OCI-LY1 (cell line): ENCODE measurements at regions not wholly inside any gene's neighbourhood (a gene's known extent, or its start where the extent isn't known, plus 50 kb on each side); places are given as distances from the start of the nearest gene placed in this dataset.
"Not testable (repeated sequence)": the region's sequence is repeated elsewhere in the genome, so short reads cannot be mapped to it uniquely, and the experiment has no call there.

ENCODE experiments used
- H2AFZ ChIP-seq: fragments of 200-600 bp; sonication (generic), shearing (Covaris generic); 2 replicates; pipeline ENCODE4 v1.6.0; 2014; ENCODE audit warnings: antibody characterized with exemption, mild to moderate bottlenecking, low read length
- H3F3A ChIP-seq: fragments of 200-600 bp; sonication (generic), shearing (Covaris generic); 2 replicates; pipeline ENCODE4 v1.6.0; 2014; ENCODE audit warnings: mild to moderate bottlenecking, antibody characterized with exemption, low read length, moderate library complexity; ENCODE audit not compliant: insufficient read depth
- H3K27ac ChIP-seq: fragments of 200-600 bp; sonication (generic); 2 replicates; pipeline ENCODE4 v1.5.1; 2014; ENCODE audit warnings: low read length, mixed run types, mild to moderate bottlenecking, low read depth; ENCODE audit not compliant: poor library complexity, severe bottlenecking
- H3K27me3 ChIP-seq: fragments of 200-600 bp; sonication (generic); 2 replicates; pipeline ENCODE4 v1.6.0; 2014; ENCODE audit warnings: antibody characterized with exemption, mild to moderate bottlenecking, low read length, moderate library complexity; ENCODE audit not compliant: insufficient read depth
- H3K36me3 ChIP-seq: fragments of 200-600 bp; sonication (generic); 2 replicates; pipeline ENCODE4 v1.6.1; 2014; ENCODE audit warnings: mild to moderate bottlenecking, antibody characterized with exemption, low read length, moderate library complexity, mixed read lengths; ENCODE audit not compliant: insufficient read depth
- H3K4me1 ChIP-seq: fragments of 200-600 bp; sonication (generic); 2 replicates; pipeline ENCODE4 v1.5.1; 2014; ENCODE audit warnings: mild to moderate bottlenecking, low read length, moderate library complexity; ENCODE audit not compliant: insufficient read depth, severe bottlenecking
- H3K4me2 ChIP-seq: fragments of 200-600 bp; sonication (generic), shearing (Covaris generic); 2 replicates; pipeline ENCODE4 v1.6.1; 2014; ENCODE audit warnings: low read length
- H3K4me3 ChIP-seq: fragments of 200-600 bp; sonication (generic); 2 replicates; pipeline ENCODE4 v1.5.1; 2014; ENCODE audit warnings: low read length, low read depth, mild to moderate bottlenecking, mixed read lengths; ENCODE audit not compliant: poor library complexity, severe bottlenecking
- H3K79me2 ChIP-seq: fragments of 200-600 bp; shearing (Covaris generic); 2 replicates; pipeline ENCODE4 v1.6.1; 2016; ENCODE audit warnings: mixed run types, low read length, mixed read lengths; ENCODE audit not compliant: insufficient read depth
- H3K9ac ChIP-seq: fragments of 200-600 bp; sonication (generic), shearing (Covaris generic); 2 replicates; pipeline ENCODE4 v1.6.1; 2014; ENCODE audit warnings: mild to moderate bottlenecking, low read length, mixed read lengths
- H3K9me2 ChIP-seq: fragments of 200-600 bp; sonication (generic), shearing (Covaris generic); 2 replicates; pipeline ENCODE4 v1.6.1; 2014; ENCODE audit warnings: low read depth, mild to moderate bottlenecking, low read length, mixed read lengths
- H3K9me3 ChIP-seq: fragments of 200-600 bp; shearing (Covaris generic); 2 replicates; pipeline ENCODE4 v1.6.1; 2014; ENCODE audit warnings: low read length, mixed read lengths
- H4K20me1 ChIP-seq: fragments of 200-600 bp; sonication (generic), shearing (Covaris generic); 2 replicates; pipeline ENCODE4 v1.6.0; 2016; ENCODE audit warnings: mild to moderate bottlenecking, low read length; ENCODE audit not compliant: insufficient read depth
- EZH2 ChIP-seq: fragments of 200-600 bp; sonication (generic), shearing (Covaris generic); IDR thresholded peaks from 2 replicates; pipeline ENCODE4 v1.8.0; 2017; ENCODE audit warnings: borderline replicate concordance, mixed run types, mild to moderate bottlenecking, antibody characterized with exemption, low read length, moderate library complexity, mixed read lengths
- TF ChIP-seq, protein P1 (sequence below): fragments of 200-600 bp; sonication (generic), shearing (Covaris generic); IDR thresholded peaks from 2 replicates; pipeline ENCODE4 v1.5.1; 2017; ENCODE audit warnings: mild to moderate bottlenecking, antibody characterized with exemption, low read length, moderate library complexity, mixed read lengths

DNA sequence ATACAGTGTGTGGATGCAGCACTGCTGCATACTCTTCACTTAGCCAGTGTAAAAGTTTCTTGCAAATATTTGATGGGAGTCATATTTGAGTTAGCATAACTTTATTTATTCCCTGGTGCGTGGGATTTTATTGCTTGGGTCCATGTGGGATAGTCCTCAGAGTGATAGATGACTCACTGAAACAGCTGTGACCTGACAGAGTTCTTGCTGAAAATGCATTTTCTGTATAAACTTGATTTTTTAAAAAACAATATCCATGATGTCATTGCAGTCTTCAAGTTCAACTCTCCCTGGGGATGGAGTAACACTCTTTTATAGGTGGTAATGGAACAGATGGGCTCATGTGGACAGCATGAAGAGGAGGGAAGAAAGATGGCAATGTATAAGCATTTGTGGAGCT, 310.0 kb downstream of the PPP1R3A start:
- Histone ChIP-seq H4K20me1 (no peaks in the 10 kb centered on the region), H3K9me3 (no peaks in the 10 kb centered on the region), H3K4me3 (no peak overlapping the region), H3K36me3 (no peaks in the 10 kb centered on the region), H2AFZ (no peak overlapping the region), H3K9ac (no peak overlapping the region), H3K4me1 (no peaks in the 10 kb centered on the region), H3K4me2 (no peak overlapping the region), H3K79me2 (no peaks in the 10 kb centered on the region), H3K27ac (no peak overlapping the region), H3F3A (no peaks in the 10 kb centered on the region), H3K9me2 (no peaks in the 10 kb centered on the region), H3K27me3 (no peaks in the 10 kb centered on the region)
- TF ChIP-seq, protein P1, sequence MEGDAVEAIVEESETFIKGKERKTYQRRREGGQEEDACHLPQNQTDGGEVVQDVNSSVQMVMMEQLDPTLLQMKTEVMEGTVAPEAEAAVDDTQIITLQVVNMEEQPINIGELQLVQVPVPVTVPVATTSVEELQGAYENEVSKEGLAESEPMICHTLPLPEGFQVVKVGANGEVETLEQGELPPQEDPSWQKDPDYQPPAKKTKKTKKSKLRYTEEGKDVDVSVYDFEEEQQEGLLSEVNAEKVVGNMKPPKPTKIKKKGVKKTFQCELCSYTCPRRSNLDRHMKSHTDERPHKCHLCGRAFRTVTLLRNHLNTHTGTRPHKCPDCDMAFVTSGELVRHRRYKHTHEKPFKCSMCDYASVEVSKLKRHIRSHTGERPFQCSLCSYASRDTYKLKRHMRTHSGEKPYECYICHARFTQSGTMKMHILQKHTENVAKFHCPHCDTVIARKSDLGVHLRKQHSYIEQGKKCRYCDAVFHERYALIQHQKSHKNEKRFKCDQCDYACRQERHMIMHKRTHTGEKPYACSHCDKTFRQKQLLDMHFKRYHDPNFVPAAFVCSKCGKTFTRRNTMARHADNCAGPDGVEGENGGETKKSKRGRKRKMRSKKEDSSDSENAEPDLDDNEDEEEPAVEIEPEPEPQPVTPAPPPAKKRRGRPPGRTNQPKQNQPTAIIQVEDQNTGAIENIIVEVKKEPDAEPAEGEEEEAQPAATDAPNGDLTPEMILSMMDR, result no peak
- TF ChIP-seq EZH2, result no peak

DNA sequence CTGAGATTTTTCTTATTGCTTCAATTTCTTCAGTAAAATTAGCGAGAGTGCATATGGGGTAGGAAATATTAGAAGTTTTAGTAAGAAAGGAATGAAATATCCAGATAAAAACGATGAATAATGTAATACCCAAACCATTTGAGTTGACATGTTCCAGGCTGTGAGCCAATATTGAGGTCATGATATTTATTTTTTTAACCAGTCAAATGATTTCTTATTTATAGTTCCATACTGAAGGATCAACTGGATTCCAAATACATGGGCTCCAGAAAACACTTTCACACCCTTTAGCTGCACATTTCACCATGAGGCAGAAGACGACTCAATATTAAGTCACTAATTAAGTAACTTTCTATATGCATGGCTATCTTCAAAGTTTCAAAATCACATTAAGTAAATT, 312.5 kb downstream of the PPP1R3A start:
- H3K27me3 ChIP-seq, result no peaks in the 10 kb centered on the region
- no peaks in the 10 kb centered on the region for H3K79me2 ChIP-seq

DNA sequence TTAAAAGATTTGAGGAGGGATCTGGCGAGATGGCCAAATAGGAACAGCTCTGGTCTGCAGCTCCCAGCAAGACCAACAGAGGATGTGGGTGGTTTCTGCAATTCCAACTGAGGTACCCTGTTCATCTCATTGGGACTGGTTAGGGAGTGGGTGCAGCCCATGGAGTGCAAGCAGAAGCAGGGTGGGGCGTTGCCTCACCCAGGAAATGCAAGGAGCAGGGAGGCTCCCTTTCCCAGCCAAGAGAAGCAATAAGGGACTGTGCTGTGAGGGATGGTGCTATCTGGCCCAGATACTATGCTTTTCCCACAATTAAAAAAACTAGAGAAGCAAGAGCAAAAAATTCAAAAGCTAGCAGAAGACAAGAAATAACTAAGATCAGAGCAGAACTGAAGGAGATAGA, 318.4 kb downstream of the PPP1R3A start:
- not testable (repeated sequence) for H2AFZ ChIP-seq, H3K4me2 ChIP-seq, H3K9ac ChIP-seq, H3K4me1 ChIP-seq, H3K79me2 ChIP-seq, H3F3A ChIP-seq, H4K20me1 ChIP-seq, H3K27me3 ChIP-seq, H3K4me3 ChIP-seq, H3K27ac ChIP-seq, H3K9me3 ChIP-seq, H3K36me3 ChIP-seq, H3K9me2 ChIP-seq

More for the DNA sequence above, 312.5 kb downstream of the PPP1R3A start:
- no peak overlapping the region for H3K27ac ChIP-seq
- H3K9ac ChIP-seq, result no peak overlapping the region
- H3F3A ChIP-seq, result no peaks in the 10 kb centered on the region
- no peaks in the 10 kb centered on the region for H3K4me1 ChIP-seq
- H2AFZ ChIP-seq, result no peak overlapping the region
- H3K36me3 ChIP-seq, result no peaks in the 10 kb centered on the region
- no peak overlapping the region for H3K4me2 ChIP-seq
- no peaks in the 10 kb centered on the region for H3K9me2 ChIP-seq
- no peak overlapping the region for H3K4me3 ChIP-seq
- H3K9me3 ChIP-seq, result no peaks in the 10 kb centered on the region
- no peaks in the 10 kb centered on the region for H4K20me1 ChIP-seq
- TF ChIP-seq, protein P1, result no peak
- no peak for TF ChIP-seq EZH2

DNA sequence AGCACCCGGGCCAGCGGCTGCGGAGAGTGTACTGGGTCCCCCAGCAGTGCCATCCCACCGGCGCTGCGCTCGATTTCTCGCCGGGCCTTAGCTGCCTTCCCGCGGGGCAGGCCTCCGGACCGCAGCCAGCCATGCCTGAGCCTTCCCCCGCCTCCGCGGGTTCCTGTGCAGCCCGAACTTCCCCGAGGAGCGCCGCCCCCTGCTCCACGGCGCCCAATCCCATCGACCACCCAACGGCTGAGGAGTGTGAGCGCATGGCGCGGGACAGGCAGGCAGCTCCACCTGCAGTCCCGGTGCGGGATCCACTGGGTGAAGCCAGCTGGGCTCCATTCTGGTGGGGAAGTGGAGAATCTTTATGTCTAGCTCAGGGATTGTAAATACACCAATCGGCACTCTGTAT, 325.4 kb downstream of the PPP1R3A start:
- not testable (repeated sequence) for H3K4me3 ChIP-seq, H3K9me2 ChIP-seq, H3K27ac ChIP-seq, H3F3A ChIP-seq, H3K27me3 ChIP-seq, H3K4me2 ChIP-seq, H3K79me2 ChIP-seq, H3K9ac ChIP-seq, H3K4me1 ChIP-seq, H2AFZ ChIP-seq, H3K9me3 ChIP-seq, H4K20me1 ChIP-seq, H3K36me3 ChIP-seq

DNA sequence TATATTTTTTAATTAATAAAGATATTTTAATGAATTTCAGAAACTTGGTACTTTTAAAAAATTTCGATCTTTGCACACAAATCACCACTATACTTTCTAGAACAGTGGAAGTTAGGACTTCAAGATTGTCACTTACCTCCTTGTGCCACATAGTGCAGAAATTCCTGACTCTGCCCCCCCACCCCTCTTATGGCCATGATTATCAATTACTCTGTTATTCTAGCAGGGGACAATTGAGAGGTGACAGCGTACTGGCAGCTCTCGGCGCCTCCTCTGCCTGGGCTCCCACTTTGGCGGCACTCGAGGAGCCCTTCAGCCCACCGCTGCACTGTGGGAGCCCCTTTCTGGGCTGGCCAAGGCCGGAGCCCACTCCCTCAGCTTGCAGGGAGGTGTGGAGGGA, 325.9 kb downstream of the PPP1R3A start:
- H3K9ac ChIP-seq, H3K79me2 ChIP-seq, H3K27me3 ChIP-seq, H3K4me1 ChIP-seq, H3K4me3 ChIP-seq, H3K4me2 ChIP-seq, H3K9me2 ChIP-seq, H3F3A ChIP-seq, H2AFZ ChIP-seq, H3K9me3 ChIP-seq, H4K20me1 ChIP-seq, H3K36me3 ChIP-seq, H3K27ac ChIP-seq: not testable (repeated sequence)
